Prostate gland (tissue), 2 donors: ENCODE measurements at regions not wholly inside any gene's neighbourhood (a gene's known extent, or its start where the extent isn't known, plus 50 kb on each side); places are given as distances from the start of the nearest gene placed in this dataset.

Source experiments
- DNase-seq: peaks from one replicate; pipeline ENCODE4 v3.0.0-alpha.2; 2019; ENCODE audit warnings: low spot score
- H3K27ac ChIP-seq, 2 donors: fragments of 200-600 bp; sonication (generic); 2 replicates each; pipeline ENCODE4 v1.5.1; 2017 to 2019
- H3K27me3 ChIP-seq: fragments of 200-600 bp; sonication (generic); replicated peaks from 2 replicates; pipeline ENCODE4 v1.5.1; 2019; ENCODE audit not compliant: insufficient read depth
- H3K36me3 ChIP-seq, 2 donors: fragments of 200-600 bp; sonication (generic); 1 replicate in 1 of 2; 2 replicates in 1 of 2; pipeline versions ENCODE4 v1.5.1 to v1.8.1; 2017 to 2019
- H3K4me1 ChIP-seq: fragments of 200-600 bp; sonication (generic); replicated peaks from 2 replicates; pipeline ENCODE4 v1.5.1; 2019
- H3K4me3 ChIP-seq, 2 donors: fragments of 200-600 bp; sonication (generic); 2 replicates each; pipeline ENCODE4 v1.5.1; 2017 to 2019
- H3K9me3 ChIP-seq: fragments of 200-600 bp; sonication (generic); 2 replicates; pipeline ENCODE4 v1.5.1; 2017
- CTCF ChIP-seq, 4 experiments: fragments of 200-600 bp in 2 of 4; fragments of 450-650 bp in 2 of 4; sonication (generic) in 2 of 4; IDR thresholded peaks; 1 replicate in 3 of 4; 2 replicates in 1 of 4; pipeline ENCODE4 v1.5.1; 2016 to 2019; ENCODE audit warnings: antibody characterized with exemption in 4 of 4, mild to moderate bottlenecking in 2 of 4, moderate library complexity in 2 of 4
- POLR2A ChIP-seq: fragments of 450-650 bp; IDR thresholded peaks from one replicate; pipeline ENCODE4 v1.6.1; 2016; ENCODE audit warnings: antibody characterized with exemption, mild to moderate bottlenecking
- POLR2AphosphoS5 ChIP-seq: sonication (generic); formaldehyde crosslinking; IDR thresholded peaks from one replicate; pipeline ENCODE4 v1.6.1; 2017; ENCODE audit warnings: antibody characterized with exemption
- WGBS: methylation state at CpG from one replicate; pipeline ENCODE4 v1.1.5; 2018; 5-methylcytosine and 5-hydroxymethylcytosine counted together
- intact Hi-C: fragments of 100-400 bp; cut with DNase I; formaldehyde crosslinking; loops from one replicate; pipeline ENCODE4 v1.14.2; 2022

DNA sequence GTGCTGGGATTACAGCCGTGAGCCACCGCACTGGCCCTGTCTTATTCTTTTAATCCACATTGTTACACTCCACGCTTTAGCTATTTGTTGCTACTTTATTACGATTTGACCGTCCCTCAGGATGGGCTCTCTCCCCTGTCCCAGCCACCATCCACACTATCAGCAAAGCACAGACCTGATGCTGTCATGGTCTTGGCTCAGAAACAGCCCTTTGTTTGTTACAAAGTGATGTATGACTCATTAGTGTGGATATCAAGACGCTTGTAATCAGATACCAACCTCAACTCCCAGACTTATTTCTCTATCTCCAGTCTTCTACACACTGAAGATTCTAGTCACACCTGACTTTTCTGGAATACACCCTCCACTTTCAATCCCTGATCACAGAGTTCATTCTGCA is 84.6 kb upstream of the FREM2 start:
- 79% methylated on average over 6 of the region's 6 CpGs for WGBS
- Histone ChIP-seq H3K27ac (no peak overlapping the region), H3K4me1 (no peaks in the 10 kb centered on the region), H3K36me3 (no peaks in the 10 kb centered on the region), H3K4me3 (no peak overlapping the region), H3K27me3 (no peaks in the 10 kb centered on the region), H3K9me3 (no peaks in the 10 kb centered on the region)
- intact Hi-C loops = no loop called here
- TF ChIP-seq POLR2A = no peak
- no peak for TF ChIP-seq CTCF (IDR thresholded peaks at IDR 0.05)
- no peak for DNase-seq

GRCh38 chr13:38606699-38607535 is 80.0 kb upstream of the FREM2 start:
- no peaks in the 10 kb centered on the region for H3K4me1 ChIP-seq
- H3K36me3 ChIP-seq = no peaks in the 10 kb centered on the region
- no peak overlapping the region for H3K27ac ChIP-seq
- no peak for TF ChIP-seq POLR2A
- no peak for TF ChIP-seq POLR2AphosphoS5
- TF ChIP-seq CTCF (IDR thresholded peaks at IDR 0.05) = no peak
- 91% methylated on average over 6 of the region's 6 CpGs for WGBS
- DNase-seq = no peak
- intact Hi-C loops = no loop called here
- H3K4me3 ChIP-seq = no peak overlapping the region
- H3K27me3 ChIP-seq = no peaks in the 10 kb centered on the region
- H3K9me3 ChIP-seq = no peaks in the 10 kb centered on the region

DNA sequence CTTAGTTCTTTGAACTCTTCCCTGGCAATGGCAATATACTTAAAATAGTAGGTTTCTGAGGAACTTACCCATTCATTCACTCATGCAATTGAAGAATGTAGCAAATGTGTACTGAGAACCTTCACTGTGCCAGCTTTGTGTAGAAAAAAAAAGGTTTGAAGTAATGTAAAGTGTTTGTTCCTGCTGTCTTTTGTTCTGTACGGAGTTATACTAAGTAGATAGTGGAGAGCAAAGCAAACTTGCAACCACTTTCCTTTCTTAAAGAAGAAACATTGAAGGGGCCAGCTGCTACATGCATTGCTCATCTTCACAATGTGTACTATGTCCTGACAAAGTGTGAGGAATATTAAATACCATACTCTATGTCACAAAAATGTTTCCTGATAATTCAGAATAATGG is 68.9 kb upstream of the FREM2 start:
- Histone ChIP-seq H3K4me1 (no peaks in the 10 kb centered on the region), H3K4me3 (no peak overlapping the region), H3K9me3 (no peaks in the 10 kb centered on the region), H3K36me3 (no peaks in the 10 kb centered on the region), H3K27me3 (no peaks in the 10 kb centered on the region), H3K27ac (no peak overlapping the region)
- intact Hi-C loops = no loop called here
- WGBS = 19% methylated on average over 1 of the region's 1 CpG
- no peak for TF ChIP-seq POLR2AphosphoS5
- no peak for TF ChIP-seq CTCF (IDR thresholded peaks at IDR 0.05)
- TF ChIP-seq POLR2A = no peak
- DNase-seq = no peak

DNA sequence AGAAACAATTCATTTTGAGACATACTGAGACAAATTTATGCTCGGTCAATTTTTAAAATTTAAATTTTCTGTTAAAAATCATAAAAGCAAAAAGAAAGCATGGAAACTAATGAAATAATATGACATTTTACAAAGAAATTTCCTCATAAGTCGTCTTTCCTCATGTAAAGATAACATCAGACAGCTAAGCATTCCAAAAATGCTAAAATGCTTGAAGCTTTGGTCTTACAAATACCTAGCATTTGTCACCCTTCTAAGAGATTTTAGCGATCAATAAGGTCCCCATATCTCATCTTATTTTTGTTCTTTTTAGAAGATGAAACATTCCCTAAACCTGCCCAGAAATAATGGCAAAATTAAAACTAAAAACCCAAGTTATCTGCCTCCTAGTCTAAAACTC is 68.5 kb upstream of the FREM2 start:
- Histone ChIP-seq H3K27ac (no peak overlapping the region), H3K36me3 (no peaks in the 10 kb centered on the region), H3K27me3 (no peaks in the 10 kb centered on the region), H3K4me1 (no peaks in the 10 kb centered on the region), H3K9me3 (no peaks in the 10 kb centered on the region), H3K4me3 (no peak overlapping the region)
- intact Hi-C loops = no loop called here
- WGBS = 46% methylated on average over 3 of the region's 3 CpGs
- no peak for DNase-seq
- no peak for TF ChIP-seq POLR2A

DNA sequence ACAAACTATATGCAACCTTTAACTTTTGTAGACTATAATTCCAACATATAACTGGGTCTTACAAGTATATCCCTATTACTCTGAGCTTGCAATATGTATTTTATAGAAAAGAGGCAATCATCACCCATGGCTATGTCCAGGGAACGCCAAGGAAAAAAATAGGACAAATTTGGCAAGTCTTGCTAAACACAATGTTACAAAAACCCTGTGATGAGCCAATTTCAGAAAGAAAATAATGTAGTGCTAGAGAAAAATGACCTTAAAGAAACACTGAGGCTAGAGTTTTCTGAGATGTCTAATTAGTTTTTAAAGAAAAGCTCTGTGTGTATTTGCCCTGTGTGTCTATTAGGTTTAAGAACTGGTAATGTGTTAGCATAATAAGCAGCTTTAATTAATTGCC is 68.0 kb upstream of the FREM2 start:
- 30% methylated on average over 1 of the region's 1 CpG for WGBS

More for the DNA sequence above, 68.0 kb upstream of the FREM2 start:
- Histone ChIP-seq H3K36me3 (no peaks in the 10 kb centered on the region), H3K4me3 (no peak overlapping the region), H3K27ac (no peak overlapping the region), H3K27me3 (no peaks in the 10 kb centered on the region), H3K9me3 (no peaks in the 10 kb centered on the region), H3K4me1 (no peaks in the 10 kb centered on the region)
- TF ChIP-seq CTCF (IDR thresholded peaks at IDR 0.05) (no peak), POLR2A (no peak), POLR2AphosphoS5 (no peak)
- no peak for DNase-seq
- intact Hi-C loops = no loop called here
